ENCODE measurements at regions not wholly inside any gene's neighbourhood (a gene's known extent, or its start where the extent isn't known, plus 50 kb on each side); places are given as distances from the start of the nearest gene placed in this dataset.

- TF ChIP-seq CTCF (IDR thresholded peaks at IDR 0.05) (no peak), POLR2A (IDR thresholded peaks at IDR 0.05) (no peak)
These were observed 81.0 kb upstream of the CAV2 start for GRCh38 chr7:116418524-116418923.

Measured in testis (tissue), 2 donors.